OCI-LY3 (cell line): ENCODE measurements at regions not wholly inside any gene's neighbourhood (a gene's known extent, or its start where the extent isn't known, plus 50 kb on each side); places are given as distances from the start of the nearest gene placed in this dataset.
"Not testable (repeated sequence)": the region's sequence is repeated elsewhere in the genome, so short reads cannot be mapped to it uniquely, and the experiment has no call there.

Experiments
- H2AFZ ChIP-seq: fragments of 200-600, 300-600 bp; shearing (Covaris generic); 2 replicates; pipeline ENCODE4 v1.6.0; 2014; ENCODE audit warnings: antibody characterized with exemption, low read depth, low read length
- H3K27ac ChIP-seq: fragments of 200-600, 300-600 bp; sonication (generic); 2 replicates; pipeline ENCODE4 v1.5.1; 2014; ENCODE audit warnings: mild to moderate bottlenecking, low read length, moderate library complexity, mixed read lengths
- H3K27me3 ChIP-seq: fragments of 200-600, 300-600 bp; sonication (generic); 2 replicates; pipeline ENCODE4 v1.6.1; 2014; ENCODE audit warnings: low read depth, low read length, mixed read lengths
- H3K36me3 ChIP-seq: fragments of 200-600, 300-600 bp; sonication (generic); replicated peaks from 2 replicates; pipeline ENCODE3; 2014; ENCODE audit warnings: low read depth, low read length, mixed read lengths
- H3K4me1 ChIP-seq: fragments of 300-600, 200-600 bp; sonication (generic); 2 replicates; pipeline ENCODE4 v1.6.1; 2014; ENCODE audit warnings: low read length, mixed read lengths
- H3K4me2 ChIP-seq: fragments of 200-600, 300-600 bp; sonication (generic); 2 replicates; pipeline ENCODE4 v1.6.1; 2014; ENCODE audit warnings: low read length, mixed read lengths
- H3K4me3 ChIP-seq: fragments of 300-600, 200-600 bp; sonication (generic); 2 replicates; pipeline ENCODE4 v1.5.1; 2014; ENCODE audit warnings: antibody characterized with exemption, mild to moderate bottlenecking, low read length, moderate library complexity
- H3K79me2 ChIP-seq: fragments of 300-600, 200-600 bp; shearing (Covaris generic); 2 replicates; pipeline ENCODE4 v1.6.1; 2014; ENCODE audit warnings: mild to moderate bottlenecking, low read length, mixed read lengths
- H3K9ac ChIP-seq: fragments of 300-600, 200-600 bp; shearing (Covaris generic); 2 replicates; pipeline ENCODE4 v1.6.0; 2014; ENCODE audit warnings: mild to moderate bottlenecking, low read length, moderate library complexity
- H3K9me3 ChIP-seq: fragments of 200-600, 300-600 bp; shearing (Covaris generic); 2 replicates; pipeline ENCODE4 v1.6.1; 2014; ENCODE audit warnings: low read length, mixed read lengths; ENCODE audit not compliant: insufficient read depth
- H4K20me1 ChIP-seq: fragments of 200-600, 300-600 bp; sonication (generic); 2 replicates; pipeline ENCODE4 v1.6.1; 2016; ENCODE audit warnings: low read length, mixed read lengths; ENCODE audit not compliant: insufficient read depth

- not testable (repeated sequence) for H3K4me3 ChIP-seq, H4K20me1 ChIP-seq, H2AFZ ChIP-seq, H3K9ac ChIP-seq, H3K27me3 ChIP-seq, H3K36me3 ChIP-seq, H3K4me1 ChIP-seq, H3K79me2 ChIP-seq, H3K4me2 ChIP-seq, H3K9me3 ChIP-seq, H3K27ac ChIP-seq
Measured at GRCh38 chr9:61418174-61418573, 228.3 kb downstream of the SPATA31A7 start.

DNA sequence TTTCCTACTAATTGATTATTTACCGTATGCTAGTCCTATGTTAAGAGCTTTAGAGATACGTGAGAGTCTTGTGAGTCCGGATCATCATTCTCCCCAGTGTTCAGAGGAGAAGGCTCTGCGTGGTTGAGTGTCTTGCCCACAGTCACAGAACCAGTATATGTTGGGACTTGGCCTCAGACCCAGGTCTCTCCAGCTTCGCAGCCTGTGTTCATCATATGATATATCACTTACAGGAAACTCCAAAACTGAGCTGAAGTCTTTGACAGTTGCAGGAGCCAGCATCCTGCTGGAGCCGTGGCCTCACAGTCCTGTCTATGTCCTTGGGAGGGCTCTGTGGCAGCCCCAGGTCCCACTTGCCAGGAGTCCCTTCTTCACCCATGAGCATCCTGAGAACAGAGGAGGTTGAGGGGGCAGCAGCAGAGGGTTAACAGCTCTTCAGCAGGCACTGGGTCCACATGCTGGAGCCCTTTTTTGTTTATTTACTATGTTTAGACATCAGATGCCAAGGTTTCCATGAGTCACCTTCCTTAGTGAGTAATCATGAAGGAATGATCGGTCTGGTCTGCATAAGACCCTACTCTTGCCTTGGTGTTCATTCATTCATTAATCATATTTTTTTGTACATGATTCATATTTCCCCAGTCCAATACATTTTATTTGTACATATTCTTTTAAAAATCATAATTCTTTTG, 230.6 kb downstream of the SPATA31A7 start:
- H3K4me3 ChIP-seq, H3K27ac ChIP-seq, H3K36me3 ChIP-seq, H3K9ac ChIP-seq, H4K20me1 ChIP-seq, H2AFZ ChIP-seq, H3K4me1 ChIP-seq, H3K9me3 ChIP-seq, H3K27me3 ChIP-seq, H3K79me2 ChIP-seq, H3K4me2 ChIP-seq: not testable (repeated sequence)

DNA sequence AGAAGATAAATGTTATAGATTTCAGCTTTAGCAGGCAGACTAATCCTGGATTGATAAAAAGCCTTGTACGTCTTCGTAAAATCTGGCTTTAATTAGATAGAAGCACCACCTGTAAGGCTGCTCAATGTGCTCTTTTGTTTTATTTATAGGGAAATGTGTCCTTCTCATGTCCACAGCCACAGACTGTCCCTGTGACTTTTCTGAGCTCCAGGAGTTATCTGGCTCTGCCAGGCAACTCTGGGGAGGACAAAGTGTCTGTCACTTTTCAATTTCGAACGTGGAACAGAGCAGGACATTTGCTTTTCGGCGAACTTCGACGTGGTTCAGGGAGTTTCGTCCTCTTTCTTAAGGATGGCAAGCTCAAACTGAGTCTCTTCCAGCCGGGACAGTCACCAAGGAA, 257.4 kb downstream of the SPATA31A7 start:
- not testable (repeated sequence) for H3K4me2 ChIP-seq, H3K9me3 ChIP-seq, H3K4me1 ChIP-seq, H3K9ac ChIP-seq, H4K20me1 ChIP-seq, H3K4me3 ChIP-seq, H3K36me3 ChIP-seq, H3K79me2 ChIP-seq, H3K27ac ChIP-seq, H2AFZ ChIP-seq, H3K27me3 ChIP-seq

GRCh38 chr9:61460860-61461259, 271.0 kb downstream of the SPATA31A7 start:
- H3K4me1 ChIP-seq, H4K20me1 ChIP-seq, H3K27me3 ChIP-seq, H3K36me3 ChIP-seq, H3K4me2 ChIP-seq, H3K27ac ChIP-seq, H3K9ac ChIP-seq, H2AFZ ChIP-seq, H3K9me3 ChIP-seq, H3K79me2 ChIP-seq, H3K4me3 ChIP-seq: not testable (repeated sequence)
